ENCODE measurements at regions not wholly inside any gene's neighbourhood (a gene's known extent, or its start where the extent isn't known, plus 50 kb on each side); places are given as distances from the start of the nearest gene placed in this dataset.

- Histone ChIP-seq H3K36me3 (no peaks in the 10 kb centered on the region), H3K4me3 (ENCODE audit: low read depth in 1 of 2, low read length in 1 of 2) (no peak overlapping the region), H3K9me3 (no peaks in the 10 kb centered on the region), H3K4me1 (ENCODE audit: control insufficient read depth in 1 of 2, insufficient read depth in 1 of 2, low read depth in 1 of 2, low read length in 1 of 2) (no peaks in the 10 kb centered on the region), H3K27ac (no peak overlapping the region), H3K27me3 (no peaks in the 10 kb centered on the region)
- no peak for TF ChIP-seq CTCF (IDR thresholded peaks at IDR 0.05)
These were observed 1328.9 kb upstream of the TMEFF2 start for GRCh38 chr2:193523662-193524061.

DNA sequence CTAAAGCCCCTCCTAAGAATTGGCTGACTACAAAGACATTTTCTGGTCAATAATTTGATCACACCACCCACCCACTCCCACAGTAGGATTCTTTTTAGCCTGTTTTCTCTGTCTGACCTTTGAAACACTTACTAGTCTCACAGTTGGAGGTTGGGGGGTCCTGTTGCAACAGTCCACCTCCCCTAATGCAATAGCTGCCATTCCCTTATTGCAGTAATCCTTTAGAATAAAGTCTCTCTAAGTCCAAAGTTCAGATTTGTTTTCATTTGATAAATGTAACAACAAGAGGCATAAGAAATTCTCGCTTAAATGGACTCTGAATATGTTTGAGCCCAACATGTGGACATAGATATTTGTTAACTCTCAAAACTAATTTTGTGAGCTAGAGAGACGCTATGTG lies 1326.8 kb upstream of the TMEFF2 start:
- no peak for TF ChIP-seq CTCF (IDR thresholded peaks at IDR 0.05)
- H3K27ac ChIP-seq = no peak overlapping the region
- no peaks in the 10 kb centered on the region for H3K9me3 ChIP-seq
- H3K27me3 ChIP-seq = no peaks in the 10 kb centered on the region
- H3K4me1 ChIP-seq (ENCODE audit: control insufficient read depth in 1 of 2, insufficient read depth in 1 of 2, low read depth in 1 of 2, low read length in 1 of 2) = no peaks in the 10 kb centered on the region
- no peak overlapping the region for H3K4me3 ChIP-seq (ENCODE audit: low read depth in 1 of 2, low read length in 1 of 2)
- no peaks in the 10 kb centered on the region for H3K36me3 ChIP-seq

DNA sequence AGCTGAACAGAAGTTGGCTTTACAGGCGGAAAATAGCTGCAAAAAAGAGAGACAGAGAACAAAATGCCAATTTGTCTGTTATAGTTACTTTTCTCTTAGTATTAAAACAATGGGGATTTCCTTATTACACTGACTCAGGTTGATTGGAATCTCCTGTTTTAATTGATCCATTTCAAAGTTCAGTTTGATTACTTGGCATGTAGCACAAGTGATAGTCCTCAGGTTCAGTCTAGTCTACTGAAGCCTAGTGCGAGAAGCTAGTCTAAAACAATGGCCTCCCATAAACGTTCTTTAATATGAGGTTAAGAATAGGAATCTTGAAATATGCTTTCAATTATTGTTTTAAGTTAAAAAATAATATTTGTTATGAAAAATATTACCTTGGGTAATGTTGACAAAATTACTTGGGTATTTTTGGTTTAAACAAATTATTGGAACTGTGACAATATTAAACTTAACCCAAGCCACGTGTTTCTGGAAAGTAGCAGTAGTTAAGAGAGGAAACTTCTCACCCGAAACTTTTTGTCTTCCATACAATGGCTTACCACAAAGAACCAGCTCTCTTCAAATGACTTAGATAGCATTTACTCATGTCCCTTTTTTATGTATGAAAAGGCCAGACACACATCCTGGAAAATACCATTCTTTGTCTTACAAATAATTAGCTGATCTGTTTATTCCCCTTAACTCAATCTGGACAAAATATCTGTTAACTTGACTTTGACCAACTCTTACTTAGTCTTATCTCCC lies 1326.2 kb upstream of the TMEFF2 start:
- H3K4me1 ChIP-seq (ENCODE audit: control insufficient read depth in 1 of 2, insufficient read depth in 1 of 2, low read depth in 1 of 2, low read length in 1 of 2) = no peaks in the 10 kb centered on the region
- no peak overlapping the region for H3K4me3 ChIP-seq (ENCODE audit: low read depth in 1 of 2, low read length in 1 of 2)
- H3K9me3 ChIP-seq = no peaks in the 10 kb centered on the region
- no peak overlapping the region for H3K27ac ChIP-seq
- no peaks in the 10 kb centered on the region for H3K27me3 ChIP-seq
- no peaks in the 10 kb centered on the region for H3K36me3 ChIP-seq
- no peak for TF ChIP-seq CTCF (IDR thresholded peaks at IDR 0.05)

- no peak overlapping the region for H3K27ac ChIP-seq
- no peaks in the 10 kb centered on the region for H3K9me3 ChIP-seq
- H3K4me1 ChIP-seq (ENCODE audit: control insufficient read depth in 1 of 2, insufficient read depth in 1 of 2, low read depth in 1 of 2, low read length in 1 of 2) = no peaks in the 10 kb centered on the region
- no peak for TF ChIP-seq CTCF (IDR thresholded peaks at IDR 0.05)
- no peaks in the 10 kb centered on the region for H3K36me3 ChIP-seq
- H3K27me3 ChIP-seq = no peaks in the 10 kb centered on the region
- H3K4me3 ChIP-seq (ENCODE audit: low read depth in 1 of 2, low read length in 1 of 2) = no peak overlapping the region
These were observed 1323.5 kb upstream of the TMEFF2 start for GRCh38 chr2:193518041-193518817.

GRCh38 chr2:193517615-193518014 lies 1322.9 kb upstream of the TMEFF2 start:
- Histone ChIP-seq H3K27me3 (no peaks in the 10 kb centered on the region), H3K9me3 (no peaks in the 10 kb centered on the region), H3K4me3 (ENCODE audit: low read depth in 1 of 2, low read length in 1 of 2) (no peak overlapping the region), H3K4me1 (ENCODE audit: control insufficient read depth in 1 of 2, insufficient read depth in 1 of 2, low read depth in 1 of 2, low read length in 1 of 2) (no peaks in the 10 kb centered on the region), H3K27ac (no peak overlapping the region), H3K36me3 (no peaks in the 10 kb centered on the region)
- TF ChIP-seq CTCF (IDR thresholded peaks at IDR 0.05) = no peak
